A549 (cell line): ENCODE measurements at regions not wholly inside any gene's neighbourhood (a gene's known extent, or its start where the extent isn't known, plus 50 kb on each side); places are given as distances from the start of the nearest gene placed in this dataset.
A peak's percentile ranks its signal among the peaks of the same experiment; 100 is the strongest.

Experiments used
- ATAC-seq, 2 experiments: fragments of 200-7000 bp in 1 of 2; fragments of >200 bp in 1 of 2; cut with Nextera tagmentation in 1 of 2; cut with Tn5 transposase in 1 of 2; 3 replicates each; pipeline versions ENCODE4 v1.8.0 to v1.9.1; 2018 to 2020; ENCODE audit warnings: mild to moderate bottlenecking in 1 of 2, moderate library complexity in 1 of 2
- CTCF ChIA-PET: fragments of 300-600 bp; sonication (Branson Sonifier 250); formaldehyde crosslinking; extraction: SDS; loops from one replicate; lab custom pipeline; 2021; ENCODE audit warnings: antibody characterized with exemption, inconsistent platforms; lab: Yijun Ruan, JAX
- POLR2A ChIA-PET: fragments of 350-600 bp; formaldehyde crosslinking; extraction: SDS; loops from one replicate; lab custom pipeline; 2021; ENCODE audit warnings: antibody characterized with exemption, inconsistent platforms; lab: Yijun Ruan, JAX
- DNase-seq, 2 experiments: peaks; one replicate each; pipeline versions ENCODE4 v3.0.0 to v3.0.0-alpha.2; 2011 to 2016; ENCODE audit warnings: low read depth in 1 of 2, low spot score in 1 of 2
- FAIRE-seq: peaks from 2 replicates; lab custom pipeline; 2011; peaks lifted over from hg19 to GRCh38; lab: Jason Lieb, UNC
- H3K27ac ChIP-seq, 2 experiments: fragments of >200 bp; sonication (Bioruptor Twin); formaldehyde crosslinking; 3 replicates each; pipeline ENCODE4 v1.5.1; 2016 to 2017
- H3K4me1 ChIP-seq: fragments of >200 bp; sonication (Bioruptor Twin); formaldehyde crosslinking; 3 replicates; pipeline ENCODE4 v1.6.1; 2016
- H3K4me2 ChIP-seq: fragments of >200 bp; sonication (Bioruptor Twin); formaldehyde crosslinking; 3 replicates; pipeline ENCODE4 v1.6.1; 2016
- H3K4me3 ChIP-seq: fragments of >200 bp; sonication (Bioruptor Twin); formaldehyde crosslinking; 3 replicates; pipeline ENCODE4 v1.5.1; 2016
- H3K9me3 ChIP-seq: fragments of >200 bp; sonication (Bioruptor Twin); formaldehyde crosslinking; 3 replicates; pipeline ENCODE4 v1.6.1; 2016
- BHLHE40 ChIP-seq: IDR thresholded peaks from 2 replicates; pipeline ENCODE4 v1.6.1; 2012; ENCODE audit warnings: low read depth, low read length, inconsistent platforms
- CHD4 ChIP-seq: fragments of 200-600 bp; sonication (generic); IDR thresholded peaks from 2 replicates; pipeline ENCODE4 v1.6.1; 2016; ENCODE audit warnings: antibody characterized with exemption, mild to moderate bottlenecking, borderline replicate concordance
- CTCF ChIP-seq: fragments of >200 bp; sonication (Bioruptor Twin); formaldehyde crosslinking; IDR thresholded peaks from 3 replicates; pipeline ENCODE4 v1.5.1; 2016
- ELK1 ChIP-seq: fragments of 150-350 bp; IDR thresholded peaks from 2 replicates; pipeline ENCODE4 v1.6.1; 2014; ENCODE audit warnings: low read depth, mild to moderate bottlenecking, low read length
- HES2 ChIP-seq: fragments of >200 bp; sonication (Bioruptor Twin); formaldehyde crosslinking; IDR thresholded peaks from 2 replicates; pipeline ENCODE4 v1.6.1; 2016
- HMGXB4 ChIP-seq: fragments of 250-450 bp; sonication (Bioruptor Pico); IDR thresholded peaks from 2 replicates; pipeline ENCODE4 v1.5.0; 2021; ENCODE audit warnings: mild to moderate bottlenecking, moderate library complexity, borderline replicate concordance
- HOXB5 ChIP-seq: fragments of 250-450 bp; sonication (Bioruptor Pico); IDR thresholded peaks from 2 replicates; pipeline ENCODE4 v1.5.0; 2020; ENCODE audit warnings: mild to moderate bottlenecking, moderate library complexity
- JUN ChIP-seq, 2 experiments: fragments of >200 bp; sonication (Bioruptor Twin); formaldehyde crosslinking; IDR thresholded peaks; 2 replicates in 1 of 2; 3 replicates in 1 of 2; pipeline ENCODE4 v1.6.1; 2016 to 2017
- JUNB ChIP-seq: fragments of >200 bp; sonication (Bioruptor Twin); formaldehyde crosslinking; IDR thresholded peaks from 2 replicates; pipeline ENCODE4 v1.6.1; 2016
- KDM1A ChIP-seq: fragments of 200-600 bp; sonication (generic); IDR thresholded peaks from 2 replicates; pipeline ENCODE4 v1.6.1; 2016; ENCODE audit warnings: low read depth, mild to moderate bottlenecking
- MAFK ChIP-seq: fragments of 450-650 bp; IDR thresholded peaks from 2 replicates; pipeline ENCODE4 v1.6.1; 2014; ENCODE audit not compliant: partially characterized antibody
- MAX ChIP-seq: IDR thresholded peaks from 2 replicates; pipeline ENCODE4 v1.6.1; 2012
- MAZ ChIP-seq: fragments of 150-350 bp; IDR thresholded peaks from 2 replicates; pipeline ENCODE4 v1.6.1; 2014; ENCODE audit warnings: antibody characterized with exemption, low read depth, low read length, borderline replicate concordance
- PBX3 ChIP-seq: IDR thresholded peaks from 2 replicates; pipeline ENCODE4 v1.6.1; 2012
- RCOR1 ChIP-seq: fragments of 150-350 bp; IDR thresholded peaks from 2 replicates; pipeline ENCODE4 v1.6.1; 2014; ENCODE audit warnings: antibody characterized with exemption, low read length, low read depth
- REST ChIP-seq: fragments of 200-600 bp; sonication (generic); IDR thresholded peaks from 2 replicates; pipeline ENCODE4 v1.6.1; 2016; ENCODE audit warnings: antibody characterized with exemption, mild to moderate bottlenecking, moderate library complexity
- TFCP2L1 ChIP-seq: fragments of 250-450 bp; sonication (Bioruptor Pico); IDR thresholded peaks from 2 replicates; pipeline ENCODE4 v1.5.0; 2021; ENCODE audit warnings: mild to moderate bottlenecking
- USF2 ChIP-seq: fragments of 450-650 bp; IDR thresholded peaks from 2 replicates; pipeline ENCODE4 v1.6.1; 2014; ENCODE audit warnings: antibody characterized with exemption
- ZC3H11A ChIP-seq: fragments of 450-650 bp; IDR thresholded peaks from 2 replicates; pipeline ENCODE4 v1.6.1; 2014; ENCODE audit warnings: antibody characterized with exemption, mild to moderate bottlenecking
- ZFP36 ChIP-seq: fragments of 450-650 bp; IDR thresholded peaks from 2 replicates; pipeline ENCODE4 v1.6.1; 2014; ENCODE audit warnings: borderline replicate concordance; ENCODE audit not compliant: partially characterized antibody
- ZSCAN20 ChIP-seq: fragments of 250-450 bp; sonication (Bioruptor Pico); IDR thresholded peaks from 2 replicates; pipeline ENCODE4 v1.8.0; 2022; ENCODE audit warnings: mild to moderate bottlenecking, moderate library complexity
- WGBS: methylation state at CpG from one replicate; pipeline ENCODE4 v1.1.6; 2017; ENCODE audit errors: missing lambda C conversion rate; 5-methylcytosine and 5-hydroxymethylcytosine counted together

- no peaks in the 10 kb centered on the region for H3K9me3 ChIP-seq
- DNase-seq (no peak), FAIRE-seq (no peak), ATAC-seq (no peak)
- H3K4me2 ChIP-seq = peak overlapping the region; percentile 83; the same call in 1 of the 3 replicates
- peaks cover 28% of the 10 kb centered on the region for H3K4me1 ChIP-seq
- POLR2A ChIA-PET = no interaction called here
- H3K27ac ChIP-seq = no peak overlapping the region
- TF ChIP-seq ZFP36 = no peak
- TF ChIP-seq MAFK = no peak
- TF ChIP-seq MAZ = no peak
- no peak for TF ChIP-seq PBX3
- no peak for TF ChIP-seq JUNB
- no peak for TF ChIP-seq HES2
- no peak for TF ChIP-seq BHLHE40
- TF ChIP-seq RCOR1 = no peak
- TF ChIP-seq USF2 = no peak
- TF ChIP-seq HOXB5 (CRISPR knock-in tag) = no peak
- no peak for TF ChIP-seq ZC3H11A
- no peak for TF ChIP-seq ELK1
- no peak for TF ChIP-seq CHD4
- no peak for TF ChIP-seq ZSCAN20
- no peak for TF ChIP-seq KDM1A
- no peak for TF ChIP-seq CTCF
- 64% methylated on average over 6 of the region's 8 CpGs for WGBS
- CTCF ChIA-PET = interaction anchor here (0.6 to 3.7 kb wide), 3 partner anchors 21 to 115 kb away, joined by 4 to 13 read pairs (median 11); no protein-coding TSS in a partner anchor
- H3K4me3 ChIP-seq = no peak overlapping the region
Observed at GRCh38 chr1:21347072-21347581, 56.9 kb upstream of the ECE1 start.

- FAIRE-seq = no peak
- H3K27ac ChIP-seq = peak overlapping the region; percentile 68 to 93
- peak overlapping the region; percentile 83 for H3K4me2 ChIP-seq
- no peaks in the 10 kb centered on the region for H3K9me3 ChIP-seq
- peak overlapping the region; percentile 75 for H3K4me3 ChIP-seq
- 66% methylated on average over 13 of the region's 13 CpGs for WGBS
- DNase-seq = no peak
- POLR2A ChIA-PET = no interaction called here
- CTCF ChIA-PET = interaction anchor here (1.7 kb wide), 1 partner anchor 91 kb away, joined by 17 read pairs; no protein-coding TSS in a partner anchor
- peaks cover 28% of the 10 kb centered on the region for H3K4me1 ChIP-seq
- no peak for ATAC-seq
- TF ChIP-seq PBX3 (no peak), HMGXB4 (no peak), MAX (no peak), REST (no peak), ELK1 (no peak), JUN (IDR thresholded peaks at IDR 0.05) (no peak), ZSCAN20 (no peak), TFCP2L1 (CRISPR knock-in tag) (no peak), JUNB (no peak)
Observed at GRCh38 chr1:21346365-21347071, 56.3 kb upstream of the ECE1 start.
